Activated B cell treated with CpG ODN at 0.5 μM for 24 hours (primary cell): ENCODE measurements at regions not wholly inside any gene's neighbourhood (a gene's known extent, or its start where the extent isn't known, plus 50 kb on each side); places are given as distances from the start of the nearest gene placed in this dataset.

Experiments
- ATAC-seq: fragments of 200-7000 bp; cut with Tn5 transposase; one replicate; pipeline ENCODE4 v1.10.0; 2021; ENCODE audit warnings: low read depth, mild to moderate bottlenecking, moderate library complexity
- CTCF ChIA-PET: fragments of 350-600 bp; sonication (Branson Sonifier 250); formaldehyde crosslinking; loops from one replicate; lab custom pipeline; 2021; ENCODE audit warnings: antibody characterized with exemption; lab: Charles Lee
- POLR2A ChIA-PET: fragments of 350-600 bp; sonication (Branson Sonifier 250); formaldehyde crosslinking; loops from one replicate; lab custom pipeline; 2021; ENCODE audit warnings: antibody characterized with exemption; lab: Charles Lee
- DNase-seq: peaks from one replicate; pipeline ENCODE4 v3.0.0; 2022
- H3K27ac Mint-ChIP-seq: one replicate; pipeline ENCODE4 v1.8.0; 2020; ENCODE audit warnings: mixed read lengths
- H3K27me3 Mint-ChIP-seq: one replicate; pipeline ENCODE4 v1.8.0; 2021; ENCODE audit warnings: mixed read lengths
- H3K36me3 Mint-ChIP-seq: one replicate; pipeline ENCODE4 v1.8.0; 2021; ENCODE audit warnings: low read depth, mixed read lengths
- H3K4me1 Mint-ChIP-seq: one replicate; pipeline ENCODE4 v1.8.0; 2021; ENCODE audit warnings: mixed read lengths
- H3K4me3 Mint-ChIP-seq: one replicate; pipeline ENCODE4 v1.8.0; 2020; ENCODE audit warnings: mild to moderate bottlenecking, mixed read lengths
- H3K9me3 Mint-ChIP-seq: one replicate; pipeline ENCODE4 v1.8.0; 2020; ENCODE audit warnings: mixed read lengths
- intact Hi-C: fragments of 100-400 bp; cut with micrococcal nuclease; formaldehyde crosslinking; loops from one replicate; pipeline ENCODE4 v1.15.1; 2024
- TF ChIP-seq, protein P1 (sequence below): fragments of 200-600 bp; IDR thresholded peaks from one replicate; pipeline ENCODE4 v1.8.0; 2022; ENCODE audit warnings: antibody characterized with exemption, mild to moderate bottlenecking

DNA sequence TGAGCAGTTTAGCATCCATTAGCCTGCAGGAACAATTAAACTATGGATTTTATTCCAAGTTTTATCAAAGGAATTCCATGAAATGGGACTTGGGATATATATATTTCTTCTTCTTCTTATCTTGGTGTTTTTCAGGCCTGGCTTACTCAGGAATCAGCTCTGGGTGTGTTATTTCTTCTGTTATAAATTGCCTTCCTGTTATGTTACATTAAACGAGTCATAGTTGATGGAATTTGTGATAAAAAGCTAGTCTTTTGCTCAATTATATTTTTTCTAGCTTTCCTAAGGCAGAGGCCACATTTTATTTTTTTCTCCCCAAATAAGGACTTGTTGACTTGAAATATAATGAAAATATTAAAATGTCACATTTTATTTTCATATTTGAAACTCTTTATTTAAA is 141.3 kb downstream of the EPC1 start:
- ATAC-seq, result no peak
- TF ChIP-seq, protein P1, sequence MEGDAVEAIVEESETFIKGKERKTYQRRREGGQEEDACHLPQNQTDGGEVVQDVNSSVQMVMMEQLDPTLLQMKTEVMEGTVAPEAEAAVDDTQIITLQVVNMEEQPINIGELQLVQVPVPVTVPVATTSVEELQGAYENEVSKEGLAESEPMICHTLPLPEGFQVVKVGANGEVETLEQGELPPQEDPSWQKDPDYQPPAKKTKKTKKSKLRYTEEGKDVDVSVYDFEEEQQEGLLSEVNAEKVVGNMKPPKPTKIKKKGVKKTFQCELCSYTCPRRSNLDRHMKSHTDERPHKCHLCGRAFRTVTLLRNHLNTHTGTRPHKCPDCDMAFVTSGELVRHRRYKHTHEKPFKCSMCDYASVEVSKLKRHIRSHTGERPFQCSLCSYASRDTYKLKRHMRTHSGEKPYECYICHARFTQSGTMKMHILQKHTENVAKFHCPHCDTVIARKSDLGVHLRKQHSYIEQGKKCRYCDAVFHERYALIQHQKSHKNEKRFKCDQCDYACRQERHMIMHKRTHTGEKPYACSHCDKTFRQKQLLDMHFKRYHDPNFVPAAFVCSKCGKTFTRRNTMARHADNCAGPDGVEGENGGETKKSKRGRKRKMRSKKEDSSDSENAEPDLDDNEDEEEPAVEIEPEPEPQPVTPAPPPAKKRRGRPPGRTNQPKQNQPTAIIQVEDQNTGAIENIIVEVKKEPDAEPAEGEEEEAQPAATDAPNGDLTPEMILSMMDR, result no peak
- CTCF ChIA-PET, result no interaction called here

DNA sequence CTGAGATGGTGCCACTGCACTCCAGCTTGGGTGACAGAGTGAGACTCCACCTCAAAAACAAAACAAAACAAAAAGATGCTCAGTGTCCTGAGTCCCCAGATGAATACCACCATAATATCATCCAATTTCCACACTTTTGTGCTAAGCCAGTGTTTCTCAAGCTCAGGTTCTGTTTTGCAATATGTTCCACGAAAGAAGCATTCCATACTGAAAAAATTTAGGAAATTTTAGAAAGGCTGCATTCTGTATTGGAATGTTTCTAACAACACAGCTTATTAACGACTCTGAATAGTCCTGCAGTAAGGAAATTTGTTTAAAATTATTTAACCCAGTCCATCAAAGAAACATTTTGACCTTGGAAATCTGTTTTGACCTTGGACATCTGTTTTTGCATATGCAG is 142.4 kb downstream of the EPC1 start:
- ChIA-PET CTCF (no interaction called here), POLR2A (no interaction called here)
- Mint-ChIP-seq H3K4me1 (peaks cover 4% of the 10 kb centered on the region), H3K9me3 (peaks cover 3% of the 10 kb centered on the region), H3K4me3 (no peak overlapping the region), H3K27me3 (no peaks in the 10 kb centered on the region), H3K27ac (no peak overlapping the region), H3K36me3 (no peaks in the 10 kb centered on the region)
- TF ChIP-seq, protein P1, result no peak
- DNase-seq, result no peak
- intact Hi-C loops, result no loop called here
- ATAC-seq, result no peak

More for the DNA sequence above, 141.3 kb downstream of the EPC1 start:
- no peak for DNase-seq
- intact Hi-C loops, result no loop called here
- Mint-ChIP-seq H3K4me3 (no peak overlapping the region), H3K27me3 (peaks cover 3% of the 10 kb centered on the region), H3K36me3 (no peaks in the 10 kb centered on the region), H3K27ac (no peak overlapping the region), H3K9me3 (peaks cover 5% of the 10 kb centered on the region), H3K4me1 (no peaks in the 10 kb centered on the region)
- POLR2A ChIA-PET, result no interaction called here

DNA sequence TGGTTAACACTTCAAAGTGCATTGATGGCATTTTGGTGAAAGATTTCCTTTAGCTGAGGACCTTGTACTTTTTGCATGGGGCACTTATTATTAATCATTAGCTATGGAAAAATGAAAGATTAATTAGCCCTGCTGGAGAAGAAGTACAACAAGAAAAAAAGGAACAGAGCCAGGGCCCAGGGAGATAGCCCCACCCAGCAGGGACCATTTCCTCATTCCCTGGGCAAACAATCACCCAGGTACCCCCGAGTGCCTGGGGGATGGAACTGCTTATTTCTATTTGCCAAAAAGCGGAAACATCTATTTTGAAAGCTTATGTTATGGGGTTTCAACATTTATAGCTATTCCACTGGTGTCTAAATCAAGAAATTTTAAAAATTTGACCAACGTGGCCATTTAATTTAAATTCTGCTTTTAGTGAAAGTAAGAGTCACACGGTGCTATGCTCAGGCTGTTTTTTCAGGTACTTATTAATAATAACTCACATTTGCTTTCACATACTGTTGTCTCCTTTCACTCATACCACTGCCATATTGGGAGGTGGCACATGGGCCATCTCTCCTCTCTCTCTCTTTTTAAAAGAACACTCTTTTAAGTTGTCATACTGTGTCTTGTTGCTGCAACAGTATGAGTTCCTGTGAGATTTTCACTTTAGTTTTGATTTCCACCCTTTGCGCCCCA is 143.6 kb upstream of the KIF5B start:
- H3K4me1 Mint-ChIP-seq, result peaks cover 4% of the 10 kb centered on the region
- intact Hi-C loops, result loop anchor here (10.0 kb wide), 2 partner anchors 145 to 335 kb away; partner anchors contain the start of gene KIF5B
- TF ChIP-seq, protein P1, result no peak
- no peak overlapping the region for H3K27ac Mint-ChIP-seq
- ATAC-seq (no peak), DNase-seq (no peak)
- peaks cover 3% of the 10 kb centered on the region for H3K9me3 Mint-ChIP-seq
- ChIA-PET POLR2A (no interaction called here), CTCF (interaction anchor here (1.0 kb wide), 1 partner anchor 338 kb away, joined by 3 read pairs; no protein-coding TSS in a partner anchor)
- H3K36me3 Mint-ChIP-seq, result no peaks in the 10 kb centered on the region
- no peak overlapping the region for H3K4me3 Mint-ChIP-seq
- H3K27me3 Mint-ChIP-seq, result peaks cover 2% of the 10 kb centered on the region

DNA sequence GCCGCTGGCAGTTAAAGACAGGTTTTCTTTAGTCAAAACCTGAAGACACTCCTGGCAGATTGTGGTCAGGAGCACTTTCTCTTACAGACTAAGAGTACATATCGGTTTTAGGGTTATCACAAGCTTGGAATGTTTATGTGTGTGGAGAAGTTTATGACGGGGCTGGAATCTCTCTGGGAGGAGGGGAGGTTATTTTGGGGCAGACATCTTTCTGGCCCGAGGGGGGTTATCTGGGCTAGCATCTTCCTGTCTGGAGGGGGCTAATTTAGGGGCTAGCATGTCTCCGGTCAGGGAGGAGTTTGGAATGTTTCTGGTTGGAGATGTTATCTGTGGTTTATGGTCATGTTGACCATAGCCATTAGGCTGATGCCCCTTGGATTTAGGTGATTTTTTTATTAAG is 141.2 kb upstream of the KIF5B start:
- H3K27me3 Mint-ChIP-seq, result peaks cover 2% of the 10 kb centered on the region
- H3K27ac Mint-ChIP-seq, result no peak overlapping the region
- H3K9me3 Mint-ChIP-seq, result no peaks in the 10 kb centered on the region
- peaks cover 4% of the 10 kb centered on the region for H3K4me1 Mint-ChIP-seq
- H3K36me3 Mint-ChIP-seq, result no peaks in the 10 kb centered on the region
- no peak overlapping the region for H3K4me3 Mint-ChIP-seq
- ChIA-PET CTCF (no interaction called here), POLR2A (no interaction called here)
- TF ChIP-seq, protein P1, result no peak
- ATAC-seq (no peak), DNase-seq (no peak)
- intact Hi-C loops, result loop anchor here (10.0 kb wide), 2 partner anchors 143 to 333 kb away; partner anchors contain the start of gene KIF5B

DNA sequence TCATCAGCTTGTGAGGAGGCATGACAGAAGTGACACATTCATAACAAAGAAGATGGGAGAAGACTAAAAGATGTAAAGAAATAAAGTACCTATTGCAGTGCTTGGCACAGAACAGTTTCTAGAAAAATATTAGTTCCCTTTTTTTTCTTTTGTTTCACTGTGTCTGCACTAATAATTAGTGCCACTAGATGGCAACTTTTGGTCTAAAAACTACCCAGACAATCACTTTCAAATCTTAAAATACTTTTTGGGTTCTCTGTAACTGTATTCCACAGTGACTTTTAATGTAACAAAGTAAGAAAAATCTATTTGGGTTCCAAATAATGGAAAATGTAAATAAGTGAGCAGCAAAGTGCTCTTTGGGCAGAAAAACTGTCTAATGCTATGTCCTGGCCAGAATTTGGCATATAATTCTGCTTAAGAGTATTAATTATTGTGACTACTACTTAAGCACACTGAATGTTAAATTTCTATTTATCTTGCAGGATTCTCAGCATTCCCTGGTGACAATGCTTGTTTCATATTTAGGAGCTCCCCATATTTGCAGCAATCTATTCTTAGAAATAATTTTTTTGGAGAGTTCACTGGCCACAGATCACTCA is 134.8 kb upstream of the KIF5B start:
- no peak for DNase-seq
- no peaks in the 10 kb centered on the region for H3K9me3 Mint-ChIP-seq
- peaks cover 6% of the 10 kb centered on the region for H3K27me3 Mint-ChIP-seq
- ChIA-PET CTCF (interaction anchor here (1.2 to 1.8 kb wide), 3 partner anchors 176 to 329 kb away, joined by 3 to 9 read pairs (median 4); no protein-coding TSS in a partner anchor), POLR2A (interaction anchor here (1.2 kb wide), 1 partner anchor 134 kb away, joined by 3 read pairs; the partner anchor contains the start of gene KIF5B)
- H3K4me3 Mint-ChIP-seq, result no peak overlapping the region
- intact Hi-C loops, result loop anchor here (1.0 to 10.0 kb wide), 7 partner anchors 65 to 817 kb away; partner anchors contain the start of genes CCDC7 and KIF5B
- no peaks in the 10 kb centered on the region for H3K36me3 Mint-ChIP-seq
- peaks cover 4% of the 10 kb centered on the region for H3K4me1 Mint-ChIP-seq
- TF ChIP-seq, protein P1, result no peak
- peak overlapping the region; percentile 75 for H3K27ac Mint-ChIP-seq
- ATAC-seq, result peak; percentile 75
